ENCODE measurements at regions not wholly inside any gene's neighbourhood (a gene's known extent, or its start where the extent isn't known, plus 50 kb on each side); places are given as distances from the start of the nearest gene placed in this dataset.

DNA sequence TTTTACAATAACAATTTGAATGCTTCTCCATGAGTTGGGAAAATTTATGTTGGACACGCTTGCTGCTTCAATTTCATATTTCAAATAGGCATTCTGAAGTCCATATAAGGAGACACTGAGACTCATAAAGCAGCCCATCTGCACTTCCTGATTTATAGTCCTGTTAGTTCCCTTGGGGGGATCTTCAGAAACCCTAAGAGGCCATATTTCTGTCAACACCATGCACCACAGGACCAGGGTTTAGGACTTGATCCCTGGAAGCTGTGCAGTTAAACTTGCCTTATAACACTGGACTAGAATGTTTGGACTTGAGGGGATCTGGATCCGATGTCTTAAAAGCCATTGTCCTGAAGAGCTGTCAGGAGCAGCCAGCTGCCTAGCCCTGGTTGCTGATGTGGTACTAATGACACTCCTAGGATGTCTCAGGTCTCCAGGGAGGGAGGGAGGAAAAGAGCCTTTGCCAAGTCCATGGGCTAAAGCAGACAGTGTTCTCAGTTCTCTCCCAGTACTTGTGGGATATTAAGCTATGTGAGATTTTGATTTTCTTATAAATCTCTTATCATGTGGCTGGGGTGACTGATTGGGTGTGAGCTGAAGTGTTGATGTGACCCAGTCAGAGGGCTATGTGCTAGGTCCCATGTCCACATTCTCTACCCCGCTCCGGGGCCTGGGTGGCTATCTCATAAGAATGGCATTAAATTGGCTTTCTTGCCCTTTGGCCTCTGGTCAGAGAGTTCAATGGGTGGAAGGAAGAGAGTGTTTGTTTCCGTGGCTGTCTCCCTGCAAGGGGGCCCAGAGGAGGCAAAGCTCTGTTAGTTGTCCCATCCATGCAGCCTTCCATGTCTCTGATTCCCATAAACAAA lies 399.8 kb downstream of the OSTF1 start:
- TF ChIP-seq, protein P1, sequence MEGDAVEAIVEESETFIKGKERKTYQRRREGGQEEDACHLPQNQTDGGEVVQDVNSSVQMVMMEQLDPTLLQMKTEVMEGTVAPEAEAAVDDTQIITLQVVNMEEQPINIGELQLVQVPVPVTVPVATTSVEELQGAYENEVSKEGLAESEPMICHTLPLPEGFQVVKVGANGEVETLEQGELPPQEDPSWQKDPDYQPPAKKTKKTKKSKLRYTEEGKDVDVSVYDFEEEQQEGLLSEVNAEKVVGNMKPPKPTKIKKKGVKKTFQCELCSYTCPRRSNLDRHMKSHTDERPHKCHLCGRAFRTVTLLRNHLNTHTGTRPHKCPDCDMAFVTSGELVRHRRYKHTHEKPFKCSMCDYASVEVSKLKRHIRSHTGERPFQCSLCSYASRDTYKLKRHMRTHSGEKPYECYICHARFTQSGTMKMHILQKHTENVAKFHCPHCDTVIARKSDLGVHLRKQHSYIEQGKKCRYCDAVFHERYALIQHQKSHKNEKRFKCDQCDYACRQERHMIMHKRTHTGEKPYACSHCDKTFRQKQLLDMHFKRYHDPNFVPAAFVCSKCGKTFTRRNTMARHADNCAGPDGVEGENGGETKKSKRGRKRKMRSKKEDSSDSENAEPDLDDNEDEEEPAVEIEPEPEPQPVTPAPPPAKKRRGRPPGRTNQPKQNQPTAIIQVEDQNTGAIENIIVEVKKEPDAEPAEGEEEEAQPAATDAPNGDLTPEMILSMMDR (conservative IDR thresholded peaks at IDR 0.05; ENCODE audit: low read depth, low read length), result no peak
- TF ChIP-seq SMC3 (IDR thresholded peaks at IDR 0.05; ENCODE audit: low read depth, low read length) (no peak), RFX5 (IDR thresholded peaks at IDR 0.05; ENCODE audit: low read depth, low read length) (no peak), POLR2A (IDR thresholded peaks at IDR 0.05; ENCODE audit: low read depth, low read length) (no peak), MAZ (IDR thresholded peaks at IDR 0.05; ENCODE audit: borderline replicate concordance, low read depth, low read length) (no peak), NFE2L2 (IDR thresholded peaks at IDR 0.05; ENCODE audit: low read depth, low read length) (no peak), FOS (IDR thresholded peaks at IDR 0.05; ENCODE audit: low read depth, low read length) (no peak), CEBPB (IDR thresholded peaks at IDR 0.05; ENCODE audit: low read depth, low read length) (no peak), RAD21 (IDR thresholded peaks at IDR 0.05; ENCODE audit: low read length) (no peak), BHLHE40 (IDR thresholded peaks at IDR 0.05; ENCODE audit: low read depth, low read length) (no peak), MXI1 (IDR thresholded peaks at IDR 0.05; ENCODE audit: borderline replicate concordance, low read depth, low read length) (no peak), MAFK (IDR thresholded peaks at IDR 0.05; ENCODE audit: low read depth, low read length) (no peak)
- TF ChIP-seq, protein P2, sequence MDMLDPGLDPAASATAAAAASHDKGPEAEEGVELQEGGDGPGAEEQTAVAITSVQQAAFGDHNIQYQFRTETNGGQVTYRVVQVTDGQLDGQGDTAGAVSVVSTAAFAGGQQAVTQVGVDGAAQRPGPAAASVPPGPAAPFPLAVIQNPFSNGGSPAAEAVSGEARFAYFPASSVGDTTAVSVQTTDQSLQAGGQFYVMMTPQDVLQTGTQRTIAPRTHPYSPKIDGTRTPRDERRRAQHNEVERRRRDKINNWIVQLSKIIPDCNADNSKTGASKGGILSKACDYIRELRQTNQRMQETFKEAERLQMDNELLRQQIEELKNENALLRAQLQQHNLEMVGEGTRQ (IDR thresholded peaks at IDR 0.05; ENCODE audit: low read depth, low read length), result no peak
